ENCODE measurements at regions not wholly inside any gene's neighbourhood (a gene's known extent, or its start where the extent isn't known, plus 50 kb on each side); places are given as distances from the start of the nearest gene placed in this dataset.

GRCh38 chr14:22319526-22320361, 269.3 kb downstream of the DAD1 start:
- no peaks in the 10 kb centered on the region for H3F3A ChIP-seq (ENCODE audit: low read length, unreplicated experiment)
- H3K9me2 ChIP-seq (replicated peaks; ENCODE audit: low read length) = no peaks in the 10 kb centered on the region
- no peak overlapping the region for H3K4me3 ChIP-seq (ENCODE audit: low read length)
- intact Hi-C loops (cut with micrococcal nuclease) = loop anchor here (1.0 to 10.0 kb wide), 7 partner anchors 16 to 335 kb away; no protein-coding TSS in a partner anchor
- ATAC-seq = peak; percentile 78
- H4K20me1 ChIP-seq (ENCODE audit: low read length) = no peaks in the 10 kb centered on the region
- DNase-seq = peak; percentile 89
- H3K4me1 ChIP-seq (ENCODE audit: insufficient read depth, low read length) = peaks cover 24% of the 10 kb centered on the region
- H3K4me2 ChIP-seq (ENCODE audit: low read length) = no peak overlapping the region
- H3K9ac ChIP-seq (ENCODE audit: low read length) = no peak overlapping the region
- CTCF ChIA-PET = interaction anchor here (0.6 to 2.4 kb wide), 19 partner anchors 14 to 406 kb away, joined by 3 to 59 read pairs (median 6); no protein-coding TSS in a partner anchor
- no peaks in the 10 kb centered on the region for H3K36me3 ChIP-seq (ENCODE audit: low read depth, low read length)
- H3K27me3 ChIP-seq (ENCODE audit: low read length) = no peaks in the 10 kb centered on the region
- H3K27ac ChIP-seq (ENCODE audit: low read length) = no peak overlapping the region
- BruUV-seq (replicated peaks) = no TSS peak
- POLR2A ChIA-PET (ENCODE audit: unreplicated experiment) = interaction anchor here (0.5 to 1.0 kb wide), 3 partner anchors 13 to 231 kb away, joined by 3 to 40 read pairs (median 3); no protein-coding TSS in a partner anchor
- no peaks in the 10 kb centered on the region for H3K79me2 ChIP-seq (ENCODE audit: low read length)
- no peak overlapping the region for H2AFZ ChIP-seq (ENCODE audit: low read length)
- H3K9me3 ChIP-seq (ENCODE audit: low read length) = no peaks in the 10 kb centered on the region
- TF ChIP-seq EZH2 (IDR thresholded peaks at IDR 0.05; ENCODE audit: low read length, unreplicated experiment) (no peak), EZH2phosphoT487 (IDR thresholded peaks at IDR 0.05; ENCODE audit: borderline replicate concordance, low read length) (no peak), CTCF (conservative IDR thresholded peaks at IDR 0.05; ENCODE audit: low read depth, low read length) (peak; percentile 81)

- no TSS peak for BruUV-seq (replicated peaks)
- no peak overlapping the region for H3K4me2 ChIP-seq (ENCODE audit: low read length)
- H2AFZ ChIP-seq (ENCODE audit: low read length) = no peak overlapping the region
- H3K9me3 ChIP-seq (ENCODE audit: low read length) = no peaks in the 10 kb centered on the region
- DNase-seq (peak; percentile 69), ATAC-seq (peak; percentile 79)
- H3K4me3 ChIP-seq (ENCODE audit: low read length) = no peak overlapping the region
- H3F3A ChIP-seq (ENCODE audit: low read length, unreplicated experiment) = no peaks in the 10 kb centered on the region
- H3K27me3 ChIP-seq (ENCODE audit: low read length) = no peaks in the 10 kb centered on the region
- TF ChIP-seq EZH2phosphoT487 (IDR thresholded peaks at IDR 0.05; ENCODE audit: borderline replicate concordance, low read length) = no peak
- no peak for TF ChIP-seq CTCF (conservative IDR thresholded peaks at IDR 0.05; ENCODE audit: low read depth, low read length)
- TF ChIP-seq EZH2 (IDR thresholded peaks at IDR 0.05; ENCODE audit: low read length, unreplicated experiment) = no peak
- no peaks in the 10 kb centered on the region for H4K20me1 ChIP-seq (ENCODE audit: low read length)
- peaks cover 27% of the 10 kb centered on the region for H3K4me1 ChIP-seq (ENCODE audit: insufficient read depth, low read length)
- intact Hi-C loops (cut with micrococcal nuclease) = loop anchor here (1.0 to 10.0 kb wide), 7 partner anchors 16 to 336 kb away; no protein-coding TSS in a partner anchor
- no peaks in the 10 kb centered on the region for H3K9me2 ChIP-seq (replicated peaks; ENCODE audit: low read length)
- POLR2A ChIA-PET (ENCODE audit: unreplicated experiment) = interaction anchor here (0.5 to 1.0 kb wide), 3 partner anchors 14 to 231 kb away, joined by 3 to 40 read pairs (median 3); no protein-coding TSS in a partner anchor
- H3K36me3 ChIP-seq (ENCODE audit: low read depth, low read length) = no peaks in the 10 kb centered on the region
- no peaks in the 10 kb centered on the region for H3K79me2 ChIP-seq (ENCODE audit: low read length)
- H3K27ac ChIP-seq (ENCODE audit: low read length) = no peak overlapping the region
- CTCF ChIA-PET = interaction anchor here (0.6 to 2.4 kb wide), 15 partner anchors 15 to 237 kb away, joined by 3 to 59 read pairs (median 5); no protein-coding TSS in a partner anchor
- H3K9ac ChIP-seq (ENCODE audit: low read length) = no peak overlapping the region
Observed at GRCh38 chr14:22318951-22319350, 270.1 kb downstream of the DAD1 start.
